ENCODE measurements at regions not wholly inside any gene's neighbourhood (a gene's known extent, or its start where the extent isn't known, plus 50 kb on each side); places are given as distances from the start of the nearest gene placed in this dataset.

DNA sequence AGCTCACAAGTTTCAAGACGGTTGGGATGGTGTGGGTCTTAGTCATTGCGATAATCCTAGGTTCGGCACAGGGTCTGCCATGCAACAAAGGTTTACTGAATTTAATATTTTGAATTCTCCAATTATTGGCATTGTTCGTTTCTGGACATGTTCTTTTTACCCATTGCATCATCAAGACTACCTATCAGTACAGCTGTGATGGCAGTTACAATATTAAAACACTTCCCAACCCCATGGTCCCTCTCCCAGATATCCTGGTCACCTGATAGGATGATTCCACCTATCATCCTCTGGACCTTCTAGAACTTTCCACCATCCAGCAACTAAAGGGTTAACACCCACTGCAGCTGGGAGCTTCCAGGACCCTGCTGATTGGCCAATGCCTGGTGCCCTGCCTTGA lies 377.8 kb upstream of the PRKCQ start:
- TF ChIP-seq POLR2A (IDR thresholded peaks at IDR 0.05; ENCODE audit: low read depth, low read length) = no peak
- TF ChIP-seq, protein P1, sequence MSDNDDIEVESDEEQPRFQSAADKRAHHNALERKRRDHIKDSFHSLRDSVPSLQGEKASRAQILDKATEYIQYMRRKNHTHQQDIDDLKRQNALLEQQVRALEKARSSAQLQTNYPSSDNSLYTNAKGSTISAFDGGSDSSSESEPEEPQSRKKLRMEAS (IDR thresholded peaks at IDR 0.05; ENCODE audit: insufficient read depth, insufficient read length) = no peak
